ENCODE measurements at regions not wholly inside any gene's neighbourhood (a gene's known extent, or its start where the extent isn't known, plus 50 kb on each side); places are given as distances from the start of the nearest gene placed in this dataset.

- Histone ChIP-seq H3K27me3 (ENCODE audit: control insufficient read depth, insufficient read depth, low read length) (peaks cover 4% of the 10 kb centered on the region; the same call in 1 of the 2 replicates), H3K4me2 (ENCODE audit: low read depth, low read length) (no peak overlapping the region), H2AK5ac (ENCODE audit: low read depth, low read length) (peak overlapping the region; percentile 27; the same call in 1 of the 2 replicates), H3K9me1 (ENCODE audit: insufficient read depth, low read length) (0 out of 2 replicates have a peak, but pooled peaks cover 7% of the 10 kb centered on the region), H2AK9ac (replicated peaks; ENCODE audit: low read depth, low read length, poor library complexity) (peak overlapping the region; percentile 38), H3K36me3 (ENCODE audit: control insufficient read depth, insufficient read depth, low read length) (no peaks in the 10 kb centered on the region), H3K79me1 (ENCODE audit: low read depth in 1 of 2, low read length in 2 of 2) (no peaks in the 10 kb centered on the region), H3K4me3 (ENCODE audit: insufficient read depth, low read depth, low read length) (no peak overlapping the region), H3K56ac (ENCODE audit: extremely low read depth, insufficient read depth, low read length) (no peak overlapping the region), H2AFZ (replicated peaks; ENCODE audit: low read length, poor library complexity) (no peak overlapping the region), H2BK5ac (ENCODE audit: low read depth, low read length, poor library complexity, severe bottlenecking) (no peak overlapping the region), H4K20me1 (ENCODE audit: insufficient read depth, low read length) (no peaks in the 10 kb centered on the region), H3K18ac (ENCODE audit: low read depth, low read length) (no peak overlapping the region), H3K14ac (replicated peaks; ENCODE audit: low read depth, low read length) (no peak overlapping the region), H2BK20ac (ENCODE audit: low read depth, low read length) (no peak overlapping the region), H3K9ac (ENCODE audit: low read depth, low read length) (no peak overlapping the region), H3K4me1 (ENCODE audit: control insufficient read depth, insufficient read depth, low read length) (peaks cover 9% of the 10 kb centered on the region), H2BK15ac (ENCODE audit: low read depth, low read length) (no peak overlapping the region), H3K23ac (ENCODE audit: low read depth, low read length) (no peak overlapping the region), H3K9me3 (ENCODE audit: control insufficient read depth, insufficient read depth, low read length) (no peaks in the 10 kb centered on the region), H4K8ac (ENCODE audit: low read depth in 2 of 2, low read length in 2 of 2) (no peak overlapping the region), H3K4ac (ENCODE audit: low read depth, low read length) (no peak overlapping the region), H2BK120ac (ENCODE audit: low read depth, low read length) (no peak overlapping the region), H4K91ac (ENCODE audit: insufficient read depth, low read depth, low read length) (no peak overlapping the region; the same call in 1 of the 2 replicates), H4K5ac (ENCODE audit: low read depth, low read length) (no peak overlapping the region), H3K27ac (ENCODE audit: insufficient read depth, low read length) (no peak overlapping the region)
- WGBS, 2 experiments (ENCODE audit: extremely low coverage in 2 of 2, insufficient read length in 1 of 2): 80% methylated on average over 11 of the region's 24 CpGs; no CpG with 5 or more reads in 1 of the 2 experiments
- intact Hi-C loops (cut with micrococcal nuclease): no loop called here
- in situ Hi-C loops (cut with MboI; ENCODE audit: low sequenced_read_pairs): no loop called here
- ChIA-PET POLR2A (ENCODE audit: unreplicated experiment) (no interaction called here), CTCF (no interaction called here)
- dilution Hi-C loops (cut with HindIII; ENCODE audit: low sequenced_read_pairs, unreplicated experiment): no loop called here
- no peak for DNase-seq
- no TSS peak for BruUV-seq (replicated peaks)
- ATAC-seq (ENCODE audit: low read depth): no peak
- TF ChIP-seq CTCF (conservative IDR thresholded peaks at IDR 0.05; ENCODE audit: low read depth, low read length) (no peak), RCOR1 (IDR thresholded peaks at IDR 0.05; ENCODE audit: insufficient replicate concordance, low read length) (no peak), MAFK (IDR thresholded peaks at IDR 0.05; ENCODE audit: low read depth, low read length) (no peak), MAZ (IDR thresholded peaks at IDR 0.05; ENCODE audit: borderline replicate concordance, low read depth, low read length) (no peak), ELK1 (IDR thresholded peaks at IDR 0.05; ENCODE audit: borderline replicate concordance, low read depth, low read length) (no peak), NFE2L2 (IDR thresholded peaks at IDR 0.05; ENCODE audit: low read depth, low read length) (no peak), CHD1 (IDR thresholded peaks at IDR 0.05; ENCODE audit: low read depth, low read length) (no peak), SMC3 (IDR thresholded peaks at IDR 0.05; ENCODE audit: low read depth, low read length) (no peak), RAD21 (IDR thresholded peaks at IDR 0.05; ENCODE audit: low read length) (no peak), FOS (IDR thresholded peaks at IDR 0.05; ENCODE audit: low read depth, low read length) (no peak), RFX5 (IDR thresholded peaks at IDR 0.05; ENCODE audit: low read depth, low read length) (no peak), POLR2A (IDR thresholded peaks at IDR 0.05; ENCODE audit: low read depth, low read length) (no peak), USF2 (IDR thresholded peaks at IDR 0.05; ENCODE audit: low read depth, low read length) (no peak), CEBPB (IDR thresholded peaks at IDR 0.05; ENCODE audit: low read depth, low read length) (no peak), BHLHE40 (IDR thresholded peaks at IDR 0.05; ENCODE audit: low read depth, low read length) (no peak)
Observed at GRCh38 chr20:58575776-58576602, 60.8 kb upstream of the APCDD1L start.

All from IMR-90 (cell line).